Body of pancreas (tissue), 4 donors: ENCODE measurements at regions not wholly inside any gene's neighbourhood (a gene's known extent, or its start where the extent isn't known, plus 50 kb on each side); places are given as distances from the start of the nearest gene placed in this dataset.
"Not testable (repeated sequence)": the region's sequence is repeated elsewhere in the genome, so short reads cannot be mapped to it uniquely, and the experiment has no call there.

Experiments used
- POLR2A ChIP-seq, 3 donors: fragments of 450-650 bp; IDR thresholded peaks; one replicate each; pipeline ENCODE4 v1.6.1; 2016; ENCODE audit warnings: antibody characterized with exemption in 3 of 3, mild to moderate bottlenecking in 2 of 3
- TF ChIP-seq, protein P1 (sequence below), 7 experiments: fragments of 450-650 bp in 4 of 7; fragments of 200-600 bp in 3 of 7; sonication (generic) in 3 of 7; IDR thresholded peaks; one replicate each; pipeline ENCODE4 v1.5.1; 2016 to 2019; ENCODE audit warnings: antibody characterized with exemption in 7 of 7

- TF ChIP-seq, protein P1, sequence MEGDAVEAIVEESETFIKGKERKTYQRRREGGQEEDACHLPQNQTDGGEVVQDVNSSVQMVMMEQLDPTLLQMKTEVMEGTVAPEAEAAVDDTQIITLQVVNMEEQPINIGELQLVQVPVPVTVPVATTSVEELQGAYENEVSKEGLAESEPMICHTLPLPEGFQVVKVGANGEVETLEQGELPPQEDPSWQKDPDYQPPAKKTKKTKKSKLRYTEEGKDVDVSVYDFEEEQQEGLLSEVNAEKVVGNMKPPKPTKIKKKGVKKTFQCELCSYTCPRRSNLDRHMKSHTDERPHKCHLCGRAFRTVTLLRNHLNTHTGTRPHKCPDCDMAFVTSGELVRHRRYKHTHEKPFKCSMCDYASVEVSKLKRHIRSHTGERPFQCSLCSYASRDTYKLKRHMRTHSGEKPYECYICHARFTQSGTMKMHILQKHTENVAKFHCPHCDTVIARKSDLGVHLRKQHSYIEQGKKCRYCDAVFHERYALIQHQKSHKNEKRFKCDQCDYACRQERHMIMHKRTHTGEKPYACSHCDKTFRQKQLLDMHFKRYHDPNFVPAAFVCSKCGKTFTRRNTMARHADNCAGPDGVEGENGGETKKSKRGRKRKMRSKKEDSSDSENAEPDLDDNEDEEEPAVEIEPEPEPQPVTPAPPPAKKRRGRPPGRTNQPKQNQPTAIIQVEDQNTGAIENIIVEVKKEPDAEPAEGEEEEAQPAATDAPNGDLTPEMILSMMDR (IDR thresholded peaks at IDR 0.05), result not testable (repeated sequence)
- not testable (repeated sequence) for TF ChIP-seq POLR2A (IDR thresholded peaks at IDR 0.05)
Observed at GRCh38 chrY:16638743-16639142, 1241.3 kb downstream of the CDY2B start.
